Heart left ventricle (tissue), 13 donors: ENCODE measurements at regions not wholly inside any gene's neighbourhood (a gene's known extent, or its start where the extent isn't known, plus 50 kb on each side); places are given as distances from the start of the nearest gene placed in this dataset.

Source experiments
- CTCF ChIP-seq, 12 donors: fragments of 200-600 bp; sonication (generic) in 4 of 12; IDR thresholded peaks; one replicate each; pipeline versions ENCODE4 v1.5.0 to v1.8.0; 2018 to 2022; ENCODE audit warnings: antibody characterized with exemption in 12 of 12, mild to moderate bottlenecking in 5 of 12
- POLR2A ChIP-seq, 2 donors: fragments of 450-650 bp; IDR thresholded peaks; one replicate each; pipeline ENCODE4 v1.6.1; 2017; ENCODE audit warnings: antibody characterized with exemption in 2 of 2, mild to moderate bottlenecking in 2 of 2, moderate library complexity in 2 of 2
- donor health status: ischemic (EF 13 %, LVEDD 7.1; RV severe dilation, severe dysfunction).
- donor health status: DM: no; HTN: yes; CAD: no.
- donor health status: DM: no; HTN: no; CAD: no.
- donor health status: ischemic (EF 25% LVEDD 6.9; RV normal size, moderate dysfunction).
- donor health status: ischemic (EF 25% LVEDD 5.7; RV mildly dilated, moderate dysfunction).
- donor health status: ischemic (EF 35%, LVEDD 5.7; RV mildly dilated, moderate dysfunction).
- donor health status: nonischemic (EF 11% LVEDD 7.7; RV severe dilation, severe dysfunction).
- donor health status: DM: yes; HTN: yes; CAD: no.
- donor health status: PGD.
- donor health status: ischemic (EF 29% LVEDD 5.4; RV normal size, mild dysfunction).
- donor health status: nonischemic (EF 23%, LVEDD 6.1; RV moderate dilation, normal function).

DNA sequence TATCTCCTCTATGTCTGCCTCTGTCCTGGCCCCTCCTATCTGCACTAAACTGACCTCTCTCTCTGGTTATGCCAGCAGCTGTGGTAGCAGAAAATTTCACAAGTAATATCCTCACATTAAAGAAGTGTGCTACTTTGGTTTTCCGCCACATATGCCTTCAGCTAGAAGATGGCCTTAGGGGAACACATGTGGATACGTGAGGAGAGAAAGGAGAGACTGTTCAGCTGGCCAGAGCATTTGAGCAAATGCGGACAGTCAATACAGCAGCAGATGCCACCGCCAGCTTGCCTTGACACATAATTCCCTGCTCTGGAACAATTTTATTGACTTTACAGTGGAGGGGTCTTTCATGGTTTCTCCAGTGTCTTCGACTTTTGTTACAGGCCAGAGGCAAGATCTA is 434.6 kb downstream of the TAF11L14 start:
- TF ChIP-seq POLR2A (IDR thresholded peaks at IDR 0.05) (no peak), CTCF (IDR thresholded peaks at IDR 0.05) (no peak)
